ENCODE measurements at regions not wholly inside any gene's neighbourhood (a gene's known extent, or its start where the extent isn't known, plus 50 kb on each side); places are given as distances from the start of the nearest gene placed in this dataset.

DNA sequence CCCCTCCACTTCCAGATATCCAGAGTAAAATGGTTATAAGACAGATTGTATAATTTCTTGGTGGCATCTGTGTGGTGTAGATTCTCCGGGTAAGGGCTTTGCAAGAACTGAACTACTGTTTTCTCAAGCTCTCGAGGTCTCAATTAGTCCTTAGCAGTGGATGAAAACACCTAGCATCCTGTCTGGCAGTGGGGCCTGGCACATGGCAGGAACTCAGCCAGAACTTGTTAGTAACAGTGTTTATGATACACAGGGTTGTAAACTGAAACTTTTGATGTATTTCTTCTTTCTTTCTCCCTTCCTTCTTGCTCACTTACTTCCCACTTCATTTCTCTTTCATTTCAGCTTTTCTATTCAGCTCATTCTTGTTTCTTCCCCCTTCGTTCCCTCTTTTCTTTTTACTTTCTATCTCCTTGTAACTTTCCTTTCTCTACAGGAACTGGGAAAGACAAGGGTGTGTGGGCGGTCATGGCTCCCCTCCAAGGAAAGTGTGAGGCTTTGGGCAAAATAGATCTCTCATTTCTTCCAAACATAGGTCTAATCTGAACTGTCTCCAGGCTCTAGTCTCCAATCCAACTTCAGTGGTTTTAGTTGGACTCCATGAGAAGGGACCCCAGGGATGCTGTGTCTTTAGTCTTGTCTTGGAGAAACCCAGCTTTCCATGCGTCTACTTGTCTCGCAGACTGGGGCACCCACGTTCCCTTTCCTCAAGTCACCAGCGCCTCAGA is 159.7 kb downstream of the PAH start:
- TF ChIP-seq CTCF (conservative IDR thresholded peaks at IDR 0.05; ENCODE audit: low read length) (no peak), EZH2phosphoT487 (IDR thresholded peaks at IDR 0.05; ENCODE audit: borderline replicate concordance, low read depth, low read length) (no peak)

Measured in OCI-LY7 (cell line).